CD4-positive, alpha-beta T cell treated with Interleukin-12 subunit alpha and Interleukin-12 subunit beta, for 1 hour (primary cell): ENCODE measurements at regions not wholly inside any gene's neighbourhood (a gene's known extent, or its start where the extent isn't known, plus 50 kb on each side); places are given as distances from the start of the nearest gene placed in this dataset.
"Not testable (repeated sequence)": the region's sequence is repeated elsewhere in the genome, so short reads cannot be mapped to it uniquely, and the experiment has no call there.

ENCODE experiments used
- DNase-seq: peaks from one replicate; pipeline ENCODE4 v3.0.0-alpha.2; 2020

GRCh38 chr22:49011769-49012648 is 815.7 kb downstream of the BRD1 start:
- no peak for DNase-seq

- DNase-seq: no peak
These were observed 816.3 kb downstream of the BRD1 start for GRCh38 chr22:49011379-49011768.

- no peak for DNase-seq
These were observed 816.8 kb downstream of the BRD1 start for GRCh38 chr22:49010901-49011300.

GRCh38 chr22:49010070-49010863 is 817.4 kb downstream of the BRD1 start:
- no peak for DNase-seq

GRCh38 chr22:49009359-49010063 is 818.2 kb downstream of the BRD1 start:
- no peak for DNase-seq

GRCh38 chr22:49008682-49009235 is 818.9 kb downstream of the BRD1 start:
- no peak for DNase-seq

GRCh38 chr22:49007013-49007653 is 820.5 kb downstream of the BRD1 start:
- no peak for DNase-seq

- no peak for DNase-seq
These were observed 821.3 kb downstream of the BRD1 start for GRCh38 chr22:49006207-49007012.

- DNase-seq: no peak
These were observed 822.1 kb downstream of the BRD1 start for GRCh38 chr22:49005557-49005956.

GRCh38 chr22:49004484-49005399 is 822.9 kb downstream of the BRD1 start:
- no peak for DNase-seq

- DNase-seq: not testable (repeated sequence)
These were observed 830.1 kb downstream of the BRD1 start for GRCh38 chr22:48997605-48998004.

GRCh38 chr22:48993655-48994054 is 834.0 kb downstream of the BRD1 start:
- DNase-seq: no peak

GRCh38 chr22:48984639-48985038 is 843.0 kb downstream of the BRD1 start:
- no peak for DNase-seq

GRCh38 chr22:48982321-48982905 is 845.3 kb downstream of the BRD1 start:
- DNase-seq: no peak

GRCh38 chr22:48981371-48982061 is 846.2 kb downstream of the BRD1 start:
- DNase-seq: no peak

- DNase-seq: no peak
These were observed 846.8 kb downstream of the BRD1 start for GRCh38 chr22:48980918-48981317.

- DNase-seq: no peak
These were observed 847.3 kb downstream of the BRD1 start for GRCh38 chr22:48980409-48980808.

- DNase-seq: no peak
These were observed 848.2 kb downstream of the BRD1 start for GRCh38 chr22:48979482-48979881.
